K562 (cell line): ENCODE measurements at regions not wholly inside any gene's neighbourhood (a gene's known extent, or its start where the extent isn't known, plus 50 kb on each side); places are given as distances from the start of the nearest gene placed in this dataset.

Experiments used
- ATAC-seq: fragments of 200-7000 bp; cut with Tn5 transposase; 3 replicates; pipeline ENCODE4 v1.9.1; 2020; ENCODE audit warnings: moderate library complexity
- BruUV-seq: library from RNA; stranded (reverse); fragments of 400-500 nt; replicated peaks from 2 replicates; lab custom pipeline; 2021; lab: Mats Ljungman, UMichigan
- CTCF ChIA-PET: fragments of 300-600 bp; formaldehyde crosslinking; extraction: SDS; loops from one replicate; lab custom pipeline; 2021; ENCODE audit warnings: low intra/inter-chr PET ratio; lab: Yijun Ruan, JAX
- POLR2A ChIA-PET: fragments of 300-600, 350-650 bp; sonication (Branson Sonifier 250); formaldehyde crosslinking; extraction: SDS; loops from one replicate; lab custom pipeline; 2021; ENCODE audit warnings: antibody characterized with exemption, inconsistent platforms; lab: Yijun Ruan, JAX
- DNase-seq, 4 experiments: peaks; one replicate each; pipeline versions ENCODE4 v3.0.0 to v3.0.0-alpha.2; 2011 to 2018; ENCODE audit warnings: low spot score in 3 of 4, mixed read lengths in 3 of 4; ENCODE audit errors: extremely low read depth in 1 of 4
- FAIRE-seq: peaks from 2 replicates; lab custom pipeline; 2011; peaks lifted over from hg19 to GRCh38; lab: Jason Lieb, UNC
- H2AFZ ChIP-seq: 2 replicates; pipeline ENCODE4 v1.6.0; 2011; ENCODE audit warnings: low read depth, low read length, control low read depth, inconsistent platforms
- H3K27ac ChIP-seq: fragments of 200-600 bp; 3 replicates; pipeline ENCODE4 v1.8.0; 2011; ENCODE audit warnings: low read depth, mild to moderate bottlenecking, control low read depth, inconsistent platforms, low read length, moderate library complexity, mixed read lengths; ENCODE audit errors: extremely low read depth
- H3K27me3 ChIP-seq, 2 experiments: fragments of 300-600 bp in 1 of 2; 2 replicates in 1 of 2; 3 replicates in 1 of 2; pipeline versions ENCODE4 v1.6.0 to v1.8.0; 2011; ENCODE audit warnings: inconsistent platforms in 2 of 2, low read length in 2 of 2, mild to moderate bottlenecking in 1 of 2, mixed read lengths in 1 of 2, moderate library complexity in 1 of 2; ENCODE audit not compliant: control insufficient read depth in 2 of 2, insufficient read depth in 2 of 2
- H3K36me3 ChIP-seq: fragments of 300-600 bp; 3 replicates; pipeline ENCODE4 v1.8.0; 2011; ENCODE audit warnings: mild to moderate bottlenecking, low read length, inconsistent platforms; ENCODE audit not compliant: control insufficient read depth, insufficient read depth
- H3K4me1 ChIP-seq, 2 experiments: fragments of 200-600 bp in 1 of 2; replicated peaks in 1 of 2; 2 replicates in 1 of 2; 3 replicates in 1 of 2; pipeline versions ENCODE4 v1.5.1 to v1.8.0; 2011; ENCODE audit warnings: inconsistent platforms in 2 of 2, low read length in 2 of 2, mild to moderate bottlenecking in 1 of 2, mixed read lengths in 1 of 2, moderate library complexity in 1 of 2; ENCODE audit not compliant: control insufficient read depth in 2 of 2, insufficient read depth in 2 of 2
- H3K4me2 ChIP-seq: 2 replicates; pipeline ENCODE4 v1.6.1; 2011; ENCODE audit warnings: low read length, control low read depth, inconsistent platforms, mixed read lengths; ENCODE audit not compliant: insufficient read depth
- H3K4me3 ChIP-seq: fragments of 200-600 bp; sonication (generic), shearing (Covaris generic); 2 replicates; pipeline ENCODE4 v1.5.1; 2016; ENCODE audit warnings: control low read depth, inconsistent platforms
- H3K79me2 ChIP-seq: fragments of 200-600 bp; 3 replicates; pipeline ENCODE4 v1.8.0; 2011; ENCODE audit warnings: low read length, inconsistent platforms; ENCODE audit not compliant: control insufficient read depth, insufficient read depth
- H3K9ac ChIP-seq, 2 experiments: 2 replicates each; pipeline versions ENCODE4 v1.6.0 to v1.6.1; 2011; ENCODE audit warnings: low read depth in 2 of 2, low read length in 2 of 2, control low read depth in 1 of 2, inconsistent platforms in 1 of 2, mild to moderate bottlenecking in 1 of 2, mixed read lengths in 1 of 2; ENCODE audit not compliant: insufficient read depth in 1 of 2
- H3K9me1 ChIP-seq: one replicate; pipeline ENCODE4 v1.6.0; 2011; ENCODE audit warnings: inconsistent platforms, mild to moderate bottlenecking, low read length, moderate library complexity; ENCODE audit not compliant: control insufficient read depth, insufficient read depth
- H3K9me3 ChIP-seq: replicated peaks from 2 replicates; pipeline ENCODE4 v1.5.1; 2011; ENCODE audit warnings: low read depth, low read length, inconsistent platforms; ENCODE audit not compliant: control insufficient read depth, insufficient read depth
- H4K20me1 ChIP-seq: replicated peaks from 2 replicates; pipeline ENCODE4 v1.6.1; 2011; ENCODE audit warnings: low read length, inconsistent platforms, mixed read lengths; ENCODE audit not compliant: control insufficient read depth, insufficient read depth
- AFF1 ChIP-seq, 2 experiments: fragments of 450-650 bp; IDR thresholded peaks; 2 replicates each; pipeline ENCODE4 v1.6.1; 2018; ENCODE audit warnings: mild to moderate bottlenecking in 2 of 2, low read depth in 1 of 2; ENCODE audit not compliant: partially characterized antibody in 2 of 2
- CCAR2 ChIP-seq: fragments of 200-400 bp; formaldehyde crosslinking; IDR thresholded peaks from 2 replicates; pipeline ENCODE4 v1.6.1; 2017; ENCODE audit warnings: mild to moderate bottlenecking, low read depth, low read length
- GTF2E2 ChIP-seq: fragments of 200-800 bp; sonication (Bioruptor generic); IDR thresholded peaks from 2 replicates; pipeline ENCODE4 v1.6.1; 2016; ENCODE audit warnings: missing genetic modification characterization, missing compliant biosample characterization
- NBN ChIP-seq: fragments of 450-650 bp; IDR thresholded peaks from 2 replicates; pipeline ENCODE4 v1.6.1; 2016; ENCODE audit warnings: low read depth, mild to moderate bottlenecking
- ZNF12 ChIP-seq: sonication (generic); formaldehyde crosslinking; IDR thresholded peaks from 2 replicates; pipeline ENCODE4 v1.4.0; 2020; ENCODE audit warnings: mild to moderate bottlenecking, missing genetic modification reagents
- ZNF165 ChIP-seq: fragments of 250-450 bp; sonication (Bioruptor Pico); IDR thresholded peaks from 2 replicates; pipeline ENCODE4 v1.4.0; 2020; ENCODE audit warnings: borderline replicate concordance
- ZNF217 ChIP-seq: sonication (generic); formaldehyde crosslinking; IDR thresholded peaks from 2 replicates; pipeline ENCODE4 v1.8.0; 2022; ENCODE audit warnings: mild to moderate bottlenecking, missing genetic modification reagents
- ZNF407 ChIP-seq: fragments of 450-650 bp; IDR thresholded peaks from 2 replicates; pipeline ENCODE4 v1.6.1; 2016; ENCODE audit warnings: low read depth
- ZNF644 ChIP-seq: fragments of 200-800 bp; sonication (Bioruptor generic); IDR thresholded peaks from 2 replicates; pipeline ENCODE4 v1.6.1; 2016; ENCODE audit warnings: low read depth, missing genetic modification characterization, missing compliant biosample characterization
- WGBS: fragments of 100-300 bp; shearing (Covaris generic); methylation state at CpG from one replicate; pipeline ENCODE4 v1.1.6; 2016; ENCODE audit warnings: low coverage, mixed read lengths; ENCODE audit not compliant: insufficient coverage; ENCODE audit errors: missing lambda C conversion rate; 5-methylcytosine and 5-hydroxymethylcytosine counted together
- in situ Hi-C: fragments of 300-500 bp; cut with MboI; formaldehyde crosslinking; loops from 4 replicates; pipeline ENCODE4 v1.15.0; 2018; ENCODE audit warnings: inconsistent platforms, mixed read lengths
- intact Hi-C: fragments of 100-400 bp; cut with micrococcal nuclease; formaldehyde crosslinking; loops from 2 replicates; pipeline ENCODE4 v1.14.2; 2022

DNA sequence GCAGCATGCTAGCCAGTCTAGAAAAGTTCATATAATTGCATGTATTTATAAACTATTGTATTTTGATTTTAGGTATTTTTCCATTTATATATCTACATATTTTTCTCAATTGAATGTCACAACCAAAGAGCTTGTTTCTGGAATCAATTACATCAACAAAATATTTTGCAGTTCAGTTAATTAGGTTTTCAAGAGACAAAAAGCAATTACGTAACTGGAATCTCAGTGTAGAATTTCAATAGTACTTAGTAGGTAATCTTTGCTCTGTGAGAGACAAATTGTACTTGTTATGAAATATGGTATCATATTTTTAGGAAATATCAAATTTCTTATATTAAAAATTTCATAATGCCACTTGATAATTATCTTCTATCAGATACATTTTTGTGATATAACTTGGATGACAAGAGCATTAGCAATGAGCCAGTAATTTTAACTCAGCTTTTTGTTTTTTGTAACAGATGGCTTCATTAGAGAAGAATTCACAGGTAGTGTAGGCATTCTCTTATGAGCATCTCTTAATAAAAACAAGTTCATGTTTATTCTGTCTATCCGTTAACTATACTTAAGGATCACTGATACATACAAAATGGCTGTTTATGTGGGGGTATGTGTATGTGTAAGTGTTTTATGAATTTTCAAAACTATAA lies 774.7 kb downstream of the C12orf50 start:
- Histone ChIP-seq H3K27ac (no peak overlapping the region), H4K20me1 (no peaks in the 10 kb centered on the region), H3K4me1 (no peaks in the 10 kb centered on the region), H3K4me3 (no peak overlapping the region), H2AFZ (no peak overlapping the region), H3K36me3 (no peaks in the 10 kb centered on the region), H3K79me2 (no peaks in the 10 kb centered on the region), H3K27me3 (no peaks in the 10 kb centered on the region), H3K9me1 (no peaks in the 10 kb centered on the region), H3K9ac (no peak overlapping the region), H3K9me3 (no peaks in the 10 kb centered on the region), H3K4me2 (no peak overlapping the region)
- in situ Hi-C loops (no loop called here), intact Hi-C loops (no loop called here)
- no TSS peak for BruUV-seq
- FAIRE-seq: no peak
- POLR2A ChIA-PET: no interaction called here
- no peak for ATAC-seq
- WGBS: 0% methylated on average over 2 of the region's 2 CpGs
- DNase-seq: no peak
- CTCF ChIA-PET: no interaction called here
- TF ChIP-seq CCAR2: no peak
- TF ChIP-seq AFF1 (IDR thresholded peaks at IDR 0.05; ENCODE audit: low read depth in 1 of 2, partially characterized antibody in 2 of 2): no peak
- no peak for TF ChIP-seq NBN
- TF ChIP-seq ZNF644 (tag): no peak
- no peak for TF ChIP-seq ZNF165 (CRISPR knock-in tag)
- no peak for TF ChIP-seq GTF2E2 (tag)
- TF ChIP-seq ZNF12 (CRISPR knock-in tag): no peak
- no peak for TF ChIP-seq ZNF407
- no peak for TF ChIP-seq ZNF217 (CRISPR knock-in tag)
